ENCODE measurements at regions not wholly inside any gene's neighbourhood (a gene's known extent, or its start where the extent isn't known, plus 50 kb on each side); places are given as distances from the start of the nearest gene placed in this dataset.

DNA sequence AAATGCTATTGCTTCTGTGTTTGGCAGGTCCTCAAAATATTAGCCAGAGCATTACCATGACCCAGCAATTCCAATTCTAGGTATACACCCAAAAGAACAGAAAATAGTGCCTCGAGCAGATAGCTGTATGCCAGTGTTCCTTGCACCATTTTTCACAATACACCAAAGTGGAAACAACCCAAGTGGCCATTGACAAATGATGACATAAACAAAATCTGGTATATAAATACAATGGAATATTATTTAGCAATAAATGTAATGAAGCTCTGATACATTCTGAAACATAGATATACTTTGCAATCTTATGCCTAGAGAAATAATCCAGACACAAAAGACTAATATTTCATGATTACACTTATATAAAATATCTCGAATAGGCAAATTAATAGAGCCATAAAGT is 451.8 kb upstream of the PCDH7 start:
- Histone ChIP-seq H3K9ac (ENCODE audit: low read length in 3 of 3) (no peak overlapping the region), H3K36me3 (ENCODE audit: control insufficient read depth in 2 of 3, insufficient read depth in 3 of 3, low read length in 3 of 3) (no peaks in the 10 kb centered on the region), H3K27me3 (ENCODE audit: control insufficient read depth, insufficient read depth, low read length) (no peaks in the 10 kb centered on the region), H3K9me3 (ENCODE audit: control insufficient read depth in 2 of 3, insufficient read depth in 1 of 3, low read length in 3 of 3) (no peaks in the 10 kb centered on the region), H3K27ac (ENCODE audit: low read depth in 2 of 2, low read length in 2 of 2) (no peak overlapping the region), H3K4me1 (ENCODE audit: control insufficient read depth in 2 of 3, insufficient read depth in 2 of 3, low read depth in 1 of 3, low read length in 3 of 3) (no peaks in the 10 kb centered on the region), H3K4me3 (ENCODE audit: low read length in 3 of 3) (no peak overlapping the region)
- FAIRE-seq (no peak), DNase-seq (no peak)
- TF ChIP-seq, protein P1, sequence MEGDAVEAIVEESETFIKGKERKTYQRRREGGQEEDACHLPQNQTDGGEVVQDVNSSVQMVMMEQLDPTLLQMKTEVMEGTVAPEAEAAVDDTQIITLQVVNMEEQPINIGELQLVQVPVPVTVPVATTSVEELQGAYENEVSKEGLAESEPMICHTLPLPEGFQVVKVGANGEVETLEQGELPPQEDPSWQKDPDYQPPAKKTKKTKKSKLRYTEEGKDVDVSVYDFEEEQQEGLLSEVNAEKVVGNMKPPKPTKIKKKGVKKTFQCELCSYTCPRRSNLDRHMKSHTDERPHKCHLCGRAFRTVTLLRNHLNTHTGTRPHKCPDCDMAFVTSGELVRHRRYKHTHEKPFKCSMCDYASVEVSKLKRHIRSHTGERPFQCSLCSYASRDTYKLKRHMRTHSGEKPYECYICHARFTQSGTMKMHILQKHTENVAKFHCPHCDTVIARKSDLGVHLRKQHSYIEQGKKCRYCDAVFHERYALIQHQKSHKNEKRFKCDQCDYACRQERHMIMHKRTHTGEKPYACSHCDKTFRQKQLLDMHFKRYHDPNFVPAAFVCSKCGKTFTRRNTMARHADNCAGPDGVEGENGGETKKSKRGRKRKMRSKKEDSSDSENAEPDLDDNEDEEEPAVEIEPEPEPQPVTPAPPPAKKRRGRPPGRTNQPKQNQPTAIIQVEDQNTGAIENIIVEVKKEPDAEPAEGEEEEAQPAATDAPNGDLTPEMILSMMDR (IDR thresholded peaks at IDR 0.05; ENCODE audit: borderline replicate concordance, extremely low read depth, insufficient read depth) = no peak
- intact Hi-C loops (cut with DNase I) = no loop called here

DNA sequence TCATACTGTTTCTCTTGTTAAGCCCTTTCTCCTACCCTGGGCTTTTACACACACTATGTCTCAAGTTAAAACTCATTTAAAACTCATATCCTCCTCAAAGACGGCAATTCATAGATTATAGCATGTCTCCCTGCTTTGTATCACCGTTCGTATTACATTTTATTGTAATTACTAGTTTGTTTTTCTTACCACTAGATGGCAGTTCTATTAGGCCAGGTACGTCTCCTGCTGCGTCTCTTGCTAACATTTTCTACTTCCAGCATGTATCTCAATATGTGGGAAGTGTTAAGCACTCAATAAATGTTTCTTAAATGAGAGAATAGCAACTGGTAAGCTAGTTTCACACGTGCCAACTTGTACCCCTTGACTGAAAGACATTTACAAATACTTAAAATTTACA is 450.3 kb upstream of the PCDH7 start:
- intact Hi-C loops (cut with DNase I) = no loop called here
- H3K36me3 ChIP-seq (ENCODE audit: control insufficient read depth in 2 of 3, insufficient read depth in 3 of 3, low read length in 3 of 3) = no peaks in the 10 kb centered on the region
- H3K9me3 ChIP-seq (ENCODE audit: control insufficient read depth in 2 of 3, insufficient read depth in 1 of 3, low read length in 3 of 3) = no peaks in the 10 kb centered on the region
- FAIRE-seq = no peak
- H3K27ac ChIP-seq (ENCODE audit: low read depth in 2 of 2, low read length in 2 of 2) = no peak overlapping the region
- no peaks in the 10 kb centered on the region for H3K4me1 ChIP-seq (ENCODE audit: control insufficient read depth in 2 of 3, insufficient read depth in 2 of 3, low read depth in 1 of 3, low read length in 3 of 3)
- H3K9ac ChIP-seq (ENCODE audit: low read length in 3 of 3) = no peak overlapping the region
- no peak overlapping the region for H3K4me3 ChIP-seq (ENCODE audit: low read length in 3 of 3)
- TF ChIP-seq, protein P1 (IDR thresholded peaks at IDR 0.05; ENCODE audit: borderline replicate concordance, extremely low read depth, insufficient read depth) = no peak
- no peaks in the 10 kb centered on the region for H3K27me3 ChIP-seq (ENCODE audit: control insufficient read depth, insufficient read depth, low read length)
- no peak for DNase-seq

DNA sequence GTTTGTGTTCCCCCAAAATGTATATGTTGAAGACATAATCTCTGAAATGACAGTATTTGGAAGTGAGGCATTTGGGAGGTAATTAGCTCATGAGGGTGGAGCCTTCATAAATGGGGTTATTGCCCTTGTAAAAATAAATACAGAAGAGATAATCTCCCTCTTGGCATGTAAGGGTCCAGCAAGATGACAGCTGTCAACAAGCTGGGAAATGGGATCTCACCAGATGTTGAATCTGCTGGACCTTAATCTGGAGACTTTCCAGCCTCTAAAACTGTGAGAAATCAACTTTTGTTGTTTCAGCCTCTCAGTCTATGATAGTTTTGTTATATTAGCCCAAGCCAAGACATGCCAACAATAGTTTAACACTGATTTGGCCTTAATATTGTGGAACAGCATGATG is 438.2 kb upstream of the PCDH7 start:
- intact Hi-C loops (cut with DNase I) = no loop called here
- FAIRE-seq = no peak

DNA sequence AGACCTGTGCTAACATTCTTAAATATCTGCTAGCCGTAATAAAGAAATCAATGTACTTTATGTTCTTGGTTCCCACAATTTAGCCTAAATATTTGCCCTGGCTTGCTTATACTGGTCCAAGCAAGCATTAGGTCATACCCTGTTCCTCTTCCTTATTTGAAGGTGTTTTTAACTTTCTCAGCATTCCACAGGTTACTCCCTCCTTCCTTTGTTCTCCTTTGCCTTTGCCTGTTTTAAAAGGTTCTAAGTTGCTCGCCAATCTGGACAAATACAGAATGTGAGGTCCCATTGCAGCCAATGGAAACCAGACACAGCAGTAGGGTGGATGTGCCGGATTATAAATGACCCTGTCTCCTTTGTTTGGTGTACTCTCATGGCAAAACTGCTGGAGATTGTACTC is 436.8 kb upstream of the PCDH7 start:
- H3K36me3 ChIP-seq (ENCODE audit: control insufficient read depth in 2 of 3, insufficient read depth in 3 of 3, low read length in 3 of 3) = no peaks in the 10 kb centered on the region
- no peak overlapping the region for H3K9ac ChIP-seq (ENCODE audit: low read length in 3 of 3)
- H3K4me3 ChIP-seq (ENCODE audit: low read length in 3 of 3) = no peak overlapping the region
- FAIRE-seq = no peak
- TF ChIP-seq, protein P1 (IDR thresholded peaks at IDR 0.05; ENCODE audit: borderline replicate concordance, extremely low read depth, insufficient read depth) = no peak
- H3K27ac ChIP-seq (ENCODE audit: low read depth in 2 of 2, low read length in 2 of 2) = no peak overlapping the region
- H3K27me3 ChIP-seq (ENCODE audit: control insufficient read depth, insufficient read depth, low read length) = no peaks in the 10 kb centered on the region
- intact Hi-C loops (cut with DNase I) = no loop called here
- DNase-seq = no peak
- H3K4me1 ChIP-seq (ENCODE audit: control insufficient read depth in 2 of 3, insufficient read depth in 2 of 3, low read depth in 1 of 3, low read length in 3 of 3) = no peaks in the 10 kb centered on the region
- no peaks in the 10 kb centered on the region for H3K9me3 ChIP-seq (ENCODE audit: control insufficient read depth in 2 of 3, insufficient read depth in 1 of 3, low read length in 3 of 3)

More for the DNA sequence above, 438.2 kb upstream of the PCDH7 start:
- no peak for DNase-seq
- H3K27ac ChIP-seq (ENCODE audit: low read depth in 2 of 2, low read length in 2 of 2) = no peak overlapping the region
- no peak overlapping the region for H3K9ac ChIP-seq (ENCODE audit: low read length in 3 of 3)
- H3K4me3 ChIP-seq (ENCODE audit: low read length in 3 of 3) = no peak overlapping the region
- no peaks in the 10 kb centered on the region for H3K9me3 ChIP-seq (ENCODE audit: control insufficient read depth in 2 of 3, insufficient read depth in 1 of 3, low read length in 3 of 3)
- no peaks in the 10 kb centered on the region for H3K4me1 ChIP-seq (ENCODE audit: control insufficient read depth in 2 of 3, insufficient read depth in 2 of 3, low read depth in 1 of 3, low read length in 3 of 3)
- TF ChIP-seq, protein P1 (IDR thresholded peaks at IDR 0.05; ENCODE audit: borderline replicate concordance, extremely low read depth, insufficient read depth) = no peak
- H3K36me3 ChIP-seq (ENCODE audit: control insufficient read depth in 2 of 3, insufficient read depth in 3 of 3, low read length in 3 of 3) = no peaks in the 10 kb centered on the region
- no peaks in the 10 kb centered on the region for H3K27me3 ChIP-seq (ENCODE audit: control insufficient read depth, insufficient read depth, low read length)
